Lung (tissue), 11 donors: ENCODE measurements at regions not wholly inside any gene's neighbourhood (a gene's known extent, or its start where the extent isn't known, plus 50 kb on each side); places are given as distances from the start of the nearest gene placed in this dataset.
"Not testable (repeated sequence)": the region's sequence is repeated elsewhere in the genome, so short reads cannot be mapped to it uniquely, and the experiment has no call there.

Source experiments
- ATAC-seq: fragments of 200-7000 bp; cut with Tn5 transposase; one replicate; pipeline ENCODE4 v1.9.1; 2020; ENCODE audit warnings: moderate number of reproducible peaks; ENCODE audit not compliant: insufficient read depth, low FRiP score
- DNase-seq, 3 donors: peaks; one replicate each; pipeline ENCODE4 v3.0.0-alpha.2; 2013 to 2017
- H3K27ac ChIP-seq, 2 donors: one replicate each; pipeline ENCODE4 v1.5.1; 2013; ENCODE audit warnings: mild to moderate bottlenecking in 2 of 2, moderate library complexity in 2 of 2, control low read depth in 1 of 2, inconsistent platforms in 1 of 2, low read depth in 1 of 2, low read length in 1 of 2
- H3K27me3 ChIP-seq, 3 donors: one replicate each; pipeline ENCODE4 v1.5.1; 2013; ENCODE audit warnings: low read length in 2 of 3; ENCODE audit not compliant: control insufficient read depth in 3 of 3, insufficient read depth in 3 of 3
- H3K36me3 ChIP-seq, 4 donors: one replicate each; pipeline ENCODE4 v1.5.1; 2013; ENCODE audit warnings: low read length in 4 of 4, mild to moderate bottlenecking in 1 of 4, moderate library complexity in 1 of 4; ENCODE audit not compliant: control insufficient read depth in 4 of 4, insufficient read depth in 4 of 4
- H3K4me1 ChIP-seq, 5 donors: one replicate each; pipeline ENCODE4 v1.5.1; 2013; ENCODE audit warnings: low read length in 5 of 5, mild to moderate bottlenecking in 2 of 5, moderate library complexity in 1 of 5; ENCODE audit not compliant: control insufficient read depth in 5 of 5, insufficient read depth in 5 of 5
- H3K4me3 ChIP-seq: one replicate; pipeline ENCODE4 v1.5.1; 2013; ENCODE audit warnings: mild to moderate bottlenecking, control low read depth, moderate library complexity
- H3K9ac ChIP-seq, 2 donors: one replicate each; pipeline ENCODE4 v1.5.1; 2013; ENCODE audit warnings: low read length in 2 of 2, control low read depth in 1 of 2; ENCODE audit not compliant: insufficient read depth in 1 of 2
- H3K9me3 ChIP-seq, 4 donors: one replicate each; pipeline ENCODE4 v1.5.1; 2013; ENCODE audit warnings: low read length in 3 of 4, mild to moderate bottlenecking in 1 of 4, moderate library complexity in 1 of 4; ENCODE audit not compliant: control insufficient read depth in 4 of 4, insufficient read depth in 3 of 4
- WGBS, 2 donors: extraction: QIAGEN DNeasy Blood & Tissue Kit; methylation state at CpG; one replicate each; pipeline ENCODE4 v1.1.7; 2013; 5-methylcytosine and 5-hydroxymethylcytosine counted together
- TF ChIP-seq, protein P1 (sequence below): IDR thresholded peaks from 2 replicates; pipeline ENCODE4 v1.5.1; 2012; ENCODE audit warnings: mild to moderate bottlenecking; ENCODE audit errors: control extremely low read depth, extremely low read depth
- donor health status: control.
- donor health status: control.
- donor health status: Bipolar disorder and iron deficiency.
- donor health status: healthy.
- donor health status: DM: yes; HTN: yes; CAD: no.

DNA sequence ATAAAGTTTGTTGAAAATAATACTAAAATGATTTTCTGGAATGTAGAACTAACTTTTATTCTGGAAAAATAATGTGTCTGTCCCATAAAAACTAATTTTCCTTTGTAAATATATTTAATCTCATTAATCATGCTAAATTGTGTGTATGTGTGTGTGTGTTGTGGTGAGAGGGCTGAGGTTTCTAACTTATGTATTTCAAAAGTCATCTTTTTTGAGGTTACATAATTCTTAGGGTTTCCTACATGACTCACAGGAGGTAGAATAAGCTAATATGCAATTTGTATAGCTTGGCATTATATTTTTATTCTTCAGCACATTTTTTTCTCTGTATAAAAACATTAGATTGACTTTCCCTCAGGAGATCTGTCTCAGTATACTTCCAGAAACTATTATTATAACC is 64.1 kb upstream of the CLVS2 start:
- DNase-seq (no peak), ATAC-seq (no peak)
- Histone ChIP-seq H3K27me3 (no peaks in the 10 kb centered on the region), H3K27ac (no peak overlapping the region), H3K36me3 (no peaks in the 10 kb centered on the region), H3K9ac (no peak overlapping the region), H3K4me1 (no peaks in the 10 kb centered on the region), H3K9me3 (no peaks in the 10 kb centered on the region), H3K4me3 (no peak overlapping the region)
- TF ChIP-seq, protein P1, sequence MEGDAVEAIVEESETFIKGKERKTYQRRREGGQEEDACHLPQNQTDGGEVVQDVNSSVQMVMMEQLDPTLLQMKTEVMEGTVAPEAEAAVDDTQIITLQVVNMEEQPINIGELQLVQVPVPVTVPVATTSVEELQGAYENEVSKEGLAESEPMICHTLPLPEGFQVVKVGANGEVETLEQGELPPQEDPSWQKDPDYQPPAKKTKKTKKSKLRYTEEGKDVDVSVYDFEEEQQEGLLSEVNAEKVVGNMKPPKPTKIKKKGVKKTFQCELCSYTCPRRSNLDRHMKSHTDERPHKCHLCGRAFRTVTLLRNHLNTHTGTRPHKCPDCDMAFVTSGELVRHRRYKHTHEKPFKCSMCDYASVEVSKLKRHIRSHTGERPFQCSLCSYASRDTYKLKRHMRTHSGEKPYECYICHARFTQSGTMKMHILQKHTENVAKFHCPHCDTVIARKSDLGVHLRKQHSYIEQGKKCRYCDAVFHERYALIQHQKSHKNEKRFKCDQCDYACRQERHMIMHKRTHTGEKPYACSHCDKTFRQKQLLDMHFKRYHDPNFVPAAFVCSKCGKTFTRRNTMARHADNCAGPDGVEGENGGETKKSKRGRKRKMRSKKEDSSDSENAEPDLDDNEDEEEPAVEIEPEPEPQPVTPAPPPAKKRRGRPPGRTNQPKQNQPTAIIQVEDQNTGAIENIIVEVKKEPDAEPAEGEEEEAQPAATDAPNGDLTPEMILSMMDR: no peak

GRCh38 chr6:122944936-122945335 is 51.1 kb upstream of the CLVS2 start:
- not testable (repeated sequence) for H3K9me3 ChIP-seq, H3K4me1 ChIP-seq, ATAC-seq, DNase-seq, H3K27me3 ChIP-seq, H3K36me3 ChIP-seq, H3K27ac ChIP-seq, H3K9ac ChIP-seq, H3K4me3 ChIP-seq
- WGBS, 2 donors: 88 to 91% methylated on average over 6 of the region's 6 CpGs
